ENCODE measurements at regions not wholly inside any gene's neighbourhood (a gene's known extent, or its start where the extent isn't known, plus 50 kb on each side); places are given as distances from the start of the nearest gene placed in this dataset.
"Not testable (repeated sequence)": the region's sequence is repeated elsewhere in the genome, so short reads cannot be mapped to it uniquely, and the experiment has no call there.

GRCh38 chr3:170814822-170815221, 55.2 kb downstream of the RPL22L1 start:
- no peak for TF ChIP-seq TAF1 (IDR thresholded peaks at IDR 0.05; ENCODE audit: borderline replicate concordance, low read depth, low read length)
- FAIRE-seq (no peak), DNase-seq (ENCODE audit: insufficient read length) (no peak)

GRCh38 chr3:170813266-170813665, 56.7 kb downstream of the RPL22L1 start:
- TF ChIP-seq POLR2AphosphoS5 (IDR thresholded peaks at IDR 0.05; ENCODE audit: low read depth, low read length) (no peak), TAF1 (IDR thresholded peaks at IDR 0.05; ENCODE audit: borderline replicate concordance, low read depth, low read length) (no peak), POLR2A (IDR thresholded peaks at IDR 0.05; ENCODE audit: low read depth, low read length) (no peak)
- DNase-seq (ENCODE audit: insufficient read length) (no peak), FAIRE-seq (no peak)

DNA sequence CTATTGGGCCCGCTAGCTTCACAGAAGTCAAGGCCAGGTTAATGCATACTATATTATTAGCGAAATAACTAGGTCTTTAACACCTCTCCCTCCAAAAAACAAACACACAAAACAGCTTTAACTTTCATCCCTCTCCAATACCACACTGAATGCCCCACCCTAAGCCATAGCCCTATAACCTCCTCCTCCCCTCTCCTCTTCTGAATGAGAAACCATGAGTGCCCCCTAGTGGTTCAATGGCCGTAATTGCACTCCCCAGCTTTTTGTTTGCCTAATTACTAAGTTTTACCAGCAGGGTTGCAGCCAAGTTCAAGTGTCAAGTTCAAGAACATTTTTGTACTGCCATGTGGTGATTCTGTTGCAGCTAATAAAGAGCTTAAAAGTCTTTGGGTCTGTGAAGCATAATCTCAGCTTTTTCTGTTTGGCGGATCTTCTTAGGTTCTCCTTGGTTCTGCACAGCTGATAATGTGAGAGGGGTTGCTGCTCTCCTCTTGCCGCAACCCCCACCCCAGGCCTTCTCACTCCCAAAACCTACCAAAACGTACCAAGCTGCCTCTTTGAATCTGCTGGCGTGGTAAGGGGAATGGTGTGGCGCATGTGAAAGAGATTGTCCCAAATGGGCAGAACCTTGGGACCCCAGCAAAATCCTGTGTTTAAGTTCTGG, 57.9 kb downstream of the RPL22L1 start:
- FAIRE-seq (peak; percentile 21), DNase-seq (ENCODE audit: insufficient read length) (peak; percentile 40)
- TF ChIP-seq POLR2A (IDR thresholded peaks at IDR 0.05; ENCODE audit: low read depth, low read length) = no peak
- no peak for TF ChIP-seq POLR2AphosphoS5 (IDR thresholded peaks at IDR 0.05; ENCODE audit: low read depth, low read length)
- TF ChIP-seq TAF1 (IDR thresholded peaks at IDR 0.05; ENCODE audit: borderline replicate concordance, low read depth, low read length) = no peak

DNA sequence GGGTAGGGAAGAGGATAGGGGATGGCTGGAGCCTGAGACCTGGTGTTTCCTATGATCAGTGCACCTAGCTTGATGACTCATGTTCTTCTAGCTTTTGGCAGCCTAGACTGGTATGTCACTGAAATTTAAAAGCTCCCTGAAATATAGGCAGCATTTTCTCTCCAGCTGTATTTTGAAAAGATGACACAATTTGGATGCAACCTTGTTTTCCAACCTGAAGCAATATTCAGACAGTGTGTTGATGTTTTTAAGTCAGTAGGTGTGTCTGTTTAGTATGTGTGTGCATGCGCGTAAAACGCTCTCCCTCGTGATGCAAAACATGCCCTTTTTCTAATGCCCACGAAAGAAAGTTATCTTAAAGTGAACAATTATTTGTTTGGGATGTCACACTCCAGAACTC, 58.5 kb downstream of the RPL22L1 start:
- DNase-seq (ENCODE audit: insufficient read length) = no peak
- FAIRE-seq = no peak
- TF ChIP-seq TAF1 (IDR thresholded peaks at IDR 0.05; ENCODE audit: borderline replicate concordance, low read depth, low read length) (no peak), POLR2AphosphoS5 (IDR thresholded peaks at IDR 0.05; ENCODE audit: low read depth, low read length) (no peak), POLR2A (IDR thresholded peaks at IDR 0.05; ENCODE audit: low read depth, low read length) (no peak)

GRCh38 chr3:170809975-170810357, 60.0 kb downstream of the RPL22L1 start:
- no peak for FAIRE-seq
- TF ChIP-seq TAF1 (IDR thresholded peaks at IDR 0.05; ENCODE audit: borderline replicate concordance, low read depth, low read length) (no peak), POLR2AphosphoS5 (IDR thresholded peaks at IDR 0.05; ENCODE audit: low read depth, low read length) (no peak), POLR2A (IDR thresholded peaks at IDR 0.05; ENCODE audit: low read depth, low read length) (no peak)

DNA sequence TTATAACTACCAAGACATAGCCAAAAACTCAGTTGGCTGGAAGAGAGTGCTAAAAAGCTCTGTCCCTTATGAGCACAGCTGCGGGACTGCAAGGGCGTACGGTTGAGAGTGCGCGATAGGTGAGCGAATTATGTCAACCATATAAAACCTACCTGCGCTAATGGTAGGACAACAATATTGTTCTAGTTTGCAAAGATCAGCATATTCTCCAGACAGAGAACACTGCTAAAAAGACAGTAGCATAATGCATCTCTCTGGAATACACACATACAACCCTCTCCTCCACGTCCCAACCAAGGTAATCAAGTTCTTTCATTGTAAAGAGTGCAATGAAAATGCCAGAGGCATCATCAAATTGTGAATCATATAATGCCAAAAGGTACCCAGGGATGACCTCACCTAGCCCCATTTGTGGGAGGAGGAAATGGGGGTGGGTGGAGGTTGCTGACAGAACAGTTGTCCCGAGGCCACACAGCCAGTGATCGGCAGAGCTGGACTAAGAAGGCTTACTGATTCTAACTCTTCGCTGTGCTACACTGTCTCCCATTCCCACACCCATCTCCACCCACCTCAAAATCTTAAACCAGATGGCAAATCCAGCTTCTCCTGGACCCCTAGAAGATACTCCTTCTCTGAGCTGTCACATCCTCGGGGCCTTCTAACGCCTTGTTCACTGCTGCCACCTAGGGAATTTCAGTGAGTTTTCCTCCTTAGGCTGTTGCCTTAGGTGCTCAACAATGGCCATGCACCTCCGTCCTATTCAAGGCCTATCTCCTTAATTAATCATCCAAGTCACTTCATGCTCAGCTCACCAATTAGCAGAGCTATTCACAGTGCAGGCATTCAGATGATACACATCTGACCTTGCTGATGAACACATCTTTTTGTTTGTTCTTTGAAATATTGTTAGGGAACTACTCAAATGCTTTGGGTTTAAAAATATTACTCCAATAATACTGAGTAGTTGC, 60.7 kb downstream of the RPL22L1 start:
- FAIRE-seq = peak; percentile 77
- DNase-seq (ENCODE audit: insufficient read length) = no peak
- TF ChIP-seq TAF1 (IDR thresholded peaks at IDR 0.05; ENCODE audit: borderline replicate concordance, low read depth, low read length) (no peak), POLR2AphosphoS5 (IDR thresholded peaks at IDR 0.05; ENCODE audit: low read depth, low read length) (no peak), POLR2A (IDR thresholded peaks at IDR 0.05; ENCODE audit: low read depth, low read length) (no peak)

More at GRCh38 chr3:170809975-170810357, 60.0 kb downstream of the RPL22L1 start:
- DNase-seq (ENCODE audit: insufficient read length) = no peak

- DNase-seq (ENCODE audit: insufficient read length) (no peak), FAIRE-seq (no peak)
- TF ChIP-seq POLR2AphosphoS5 (IDR thresholded peaks at IDR 0.05; ENCODE audit: low read depth, low read length) (no peak), TAF1 (IDR thresholded peaks at IDR 0.05; ENCODE audit: borderline replicate concordance, low read depth, low read length) (no peak)
Measured at GRCh38 chr3:170808041-170808440, 62.0 kb downstream of the RPL22L1 start.

DNA sequence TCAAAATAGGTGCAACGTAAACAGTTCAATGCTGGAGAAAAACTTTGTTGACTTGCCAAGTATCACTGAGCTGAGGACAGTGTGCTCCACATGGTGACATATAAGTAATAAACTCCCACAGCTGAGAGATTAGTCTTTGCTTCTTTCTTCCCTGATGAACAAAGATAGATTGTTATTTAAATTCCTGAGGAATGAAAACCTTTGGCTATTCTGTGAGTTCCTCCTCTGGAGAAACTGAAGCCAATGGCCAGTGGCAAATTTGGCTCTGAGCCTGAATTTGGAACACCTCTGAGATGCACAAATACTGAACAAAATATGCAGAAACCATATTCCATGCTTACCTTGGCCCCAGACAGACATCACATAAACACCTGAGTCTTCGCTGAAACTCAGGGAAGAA, 63.3 kb downstream of the RPL22L1 start:
- no peak for TF ChIP-seq POLR2AphosphoS5 (IDR thresholded peaks at IDR 0.05; ENCODE audit: low read depth, low read length)
- no peak for TF ChIP-seq POLR2A (IDR thresholded peaks at IDR 0.05; ENCODE audit: low read depth, low read length)
- no peak for TF ChIP-seq TAF1 (IDR thresholded peaks at IDR 0.05; ENCODE audit: borderline replicate concordance, low read depth, low read length)
- no peak for DNase-seq (ENCODE audit: insufficient read length)
- FAIRE-seq = no peak

DNA sequence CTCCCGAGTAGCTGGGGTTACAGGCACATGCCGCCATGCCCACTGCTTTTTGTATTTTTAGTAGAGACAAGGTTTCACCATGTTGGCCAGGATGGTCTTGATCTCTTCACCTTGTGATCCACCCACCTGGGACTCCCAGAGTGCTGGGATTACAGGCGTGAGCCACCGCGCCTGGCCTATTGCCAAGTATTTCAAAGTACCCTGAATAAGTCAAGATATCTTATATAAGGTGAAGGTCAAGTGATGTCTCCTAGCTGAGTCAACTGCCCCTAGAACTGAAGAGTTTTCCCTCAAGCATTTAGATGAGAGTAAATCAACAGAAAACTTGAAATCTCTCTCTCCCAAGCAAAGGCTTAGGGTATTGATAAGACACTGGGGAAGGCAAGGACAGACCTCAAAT, 63.9 kb downstream of the RPL22L1 start:
- TF ChIP-seq POLR2AphosphoS5 (IDR thresholded peaks at IDR 0.05; ENCODE audit: low read depth, low read length) (no peak), TAF1 (IDR thresholded peaks at IDR 0.05; ENCODE audit: borderline replicate concordance, low read depth, low read length) (no peak), POLR2A (IDR thresholded peaks at IDR 0.05; ENCODE audit: low read depth, low read length) (no peak)
- no peak for DNase-seq (ENCODE audit: insufficient read length)
- FAIRE-seq = no peak

DNA sequence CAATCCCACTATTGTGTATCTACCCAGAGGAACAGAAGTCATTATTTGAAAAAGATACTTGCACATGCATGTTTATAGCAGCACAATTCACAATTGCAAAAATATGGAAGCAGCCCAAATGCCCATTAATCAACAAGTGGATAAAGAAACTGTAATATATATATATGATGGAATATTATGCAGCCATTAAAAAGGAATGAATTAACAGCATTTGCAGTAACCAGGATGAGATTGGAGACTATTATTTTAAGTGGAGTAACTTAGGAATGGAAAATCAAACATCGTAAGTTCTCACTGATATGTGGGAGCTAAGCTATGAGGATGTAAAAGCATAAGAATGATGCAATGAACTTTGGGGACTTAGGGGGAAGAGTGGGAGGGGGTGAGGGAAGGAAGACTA, 64.7 kb downstream of the RPL22L1 start:
- DNase-seq (ENCODE audit: insufficient read length); FAIRE-seq: not testable (repeated sequence)

GRCh38 chr3:170804634-170805033, 65.4 kb downstream of the RPL22L1 start:
- DNase-seq (ENCODE audit: insufficient read length); FAIRE-seq: not testable (repeated sequence)

GRCh38 chr3:170804078-170804477, 65.9 kb downstream of the RPL22L1 start:
- FAIRE-seq (no peak), DNase-seq (ENCODE audit: insufficient read length) (no peak)
- TF ChIP-seq TAF1 (IDR thresholded peaks at IDR 0.05; ENCODE audit: borderline replicate concordance, low read depth, low read length) = no peak
- TF ChIP-seq POLR2AphosphoS5 (IDR thresholded peaks at IDR 0.05; ENCODE audit: low read depth, low read length) = no peak
- TF ChIP-seq POLR2A (IDR thresholded peaks at IDR 0.05; ENCODE audit: low read depth, low read length) = no peak
